Upper lobe of right lung (tissue), 1 donor: ENCODE measurements at regions not wholly inside any gene's neighbourhood (a gene's known extent, or its start where the extent isn't known, plus 50 kb on each side); places are given as distances from the start of the nearest gene placed in this dataset.

Experiments used
- ATAC-seq: fragments of 200-7000 bp; cut with Tn5 transposase; one replicate; pipeline ENCODE4 v1.9.1; 2020; ENCODE audit warnings: mild to moderate bottlenecking, moderate library complexity
- DNase-seq: peaks from one replicate; pipeline ENCODE4 v3.0.0-alpha.2; 2020
- H3K27ac ChIP-seq: fragments of 200-600 bp; one replicate; pipeline ENCODE4 v1.8.0; 2022
- H3K27me3 ChIP-seq: fragments of 200-600 bp; one replicate; pipeline ENCODE4 v1.8.0; 2022; ENCODE audit warnings: mild to moderate bottlenecking
- H3K36me3 ChIP-seq: fragments of 200-600 bp; one replicate; pipeline ENCODE4 v1.8.0; 2022
- H3K4me1 ChIP-seq: fragments of 200-600 bp; one replicate; pipeline ENCODE4 v1.8.0; 2022
- H3K4me3 ChIP-seq: fragments of 200-600 bp; one replicate; pipeline ENCODE4 v1.8.0; 2022; ENCODE audit warnings: mild to moderate bottlenecking
- H3K9me3 ChIP-seq: fragments of 200-600 bp; one replicate; pipeline ENCODE4 v1.8.0; 2022
- intact Hi-C: fragments of 100-400 bp; cut with DNase I; formaldehyde crosslinking; loops from one replicate; pipeline ENCODE4 v1.11.0; 2022
- TF ChIP-seq, protein P1 (sequence below): fragments of 200-600 bp; IDR thresholded peaks from one replicate; pipeline ENCODE4 v1.8.0; 2022; ENCODE audit warnings: antibody characterized with exemption
- donor health status: DM: no; HTN: yes; CAD: no; lungs with severe emphysema.

DNA sequence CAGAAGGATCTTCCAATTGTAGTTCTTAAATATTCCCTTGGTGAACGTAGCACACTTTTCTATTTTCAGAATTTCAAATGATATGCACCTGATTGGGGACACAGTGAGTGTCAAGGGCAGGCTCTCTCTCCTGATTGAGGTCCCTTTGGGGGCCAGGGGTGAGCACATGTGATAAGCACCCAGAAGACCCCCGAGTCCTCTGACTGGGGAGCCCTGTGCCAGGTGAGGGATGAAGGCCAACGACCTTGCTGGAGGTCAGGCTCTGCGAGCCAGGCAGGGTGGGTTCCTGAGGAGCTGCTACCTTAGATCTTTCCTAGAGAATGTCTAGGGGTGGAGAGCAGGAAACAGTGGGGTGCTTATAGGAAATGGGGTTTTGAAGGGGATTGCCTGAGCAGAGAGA, 1253.9 kb downstream of the BRD1 start:
- no peak for DNase-seq
- Histone ChIP-seq H3K9me3 (peaks cover 5% of the 10 kb centered on the region), H3K27ac (no peak overlapping the region), H3K36me3 (no peaks in the 10 kb centered on the region), H3K27me3 (peaks cover 49% of the 10 kb centered on the region), H3K4me3 (no peak overlapping the region), H3K4me1 (no peaks in the 10 kb centered on the region)
- intact Hi-C loops: no loop called here
- TF ChIP-seq, protein P1, sequence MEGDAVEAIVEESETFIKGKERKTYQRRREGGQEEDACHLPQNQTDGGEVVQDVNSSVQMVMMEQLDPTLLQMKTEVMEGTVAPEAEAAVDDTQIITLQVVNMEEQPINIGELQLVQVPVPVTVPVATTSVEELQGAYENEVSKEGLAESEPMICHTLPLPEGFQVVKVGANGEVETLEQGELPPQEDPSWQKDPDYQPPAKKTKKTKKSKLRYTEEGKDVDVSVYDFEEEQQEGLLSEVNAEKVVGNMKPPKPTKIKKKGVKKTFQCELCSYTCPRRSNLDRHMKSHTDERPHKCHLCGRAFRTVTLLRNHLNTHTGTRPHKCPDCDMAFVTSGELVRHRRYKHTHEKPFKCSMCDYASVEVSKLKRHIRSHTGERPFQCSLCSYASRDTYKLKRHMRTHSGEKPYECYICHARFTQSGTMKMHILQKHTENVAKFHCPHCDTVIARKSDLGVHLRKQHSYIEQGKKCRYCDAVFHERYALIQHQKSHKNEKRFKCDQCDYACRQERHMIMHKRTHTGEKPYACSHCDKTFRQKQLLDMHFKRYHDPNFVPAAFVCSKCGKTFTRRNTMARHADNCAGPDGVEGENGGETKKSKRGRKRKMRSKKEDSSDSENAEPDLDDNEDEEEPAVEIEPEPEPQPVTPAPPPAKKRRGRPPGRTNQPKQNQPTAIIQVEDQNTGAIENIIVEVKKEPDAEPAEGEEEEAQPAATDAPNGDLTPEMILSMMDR: no peak
- ATAC-seq: no peak

DNA sequence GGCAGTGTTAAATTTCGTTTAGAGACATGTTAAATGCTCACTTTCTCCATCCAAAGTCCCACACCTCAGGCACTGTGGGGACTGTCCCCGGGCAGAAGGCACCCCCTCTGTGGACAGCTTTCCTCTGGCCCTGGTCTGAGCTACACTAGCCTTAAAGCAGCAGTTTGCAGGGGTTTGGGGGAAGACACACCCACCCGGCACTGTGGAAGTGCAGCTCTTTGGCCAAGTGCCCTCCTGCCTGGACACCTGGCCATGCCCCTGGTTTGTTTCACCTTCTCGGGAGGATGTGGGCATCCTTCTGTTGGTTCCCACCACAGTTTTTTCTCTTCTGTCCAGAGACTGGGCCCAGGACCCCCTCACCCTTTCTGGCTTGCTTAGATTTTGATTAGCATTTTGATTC, 1254.7 kb downstream of the BRD1 start:
- Histone ChIP-seq H3K36me3 (no peaks in the 10 kb centered on the region), H3K27ac (no peak overlapping the region), H3K4me1 (no peaks in the 10 kb centered on the region), H3K27me3 (peaks cover 41% of the 10 kb centered on the region), H3K9me3 (peaks cover 5% of the 10 kb centered on the region), H3K4me3 (no peak overlapping the region)
- TF ChIP-seq, protein P1: no peak
- intact Hi-C loops: no loop called here
- ATAC-seq (no peak), DNase-seq (no peak)

DNA sequence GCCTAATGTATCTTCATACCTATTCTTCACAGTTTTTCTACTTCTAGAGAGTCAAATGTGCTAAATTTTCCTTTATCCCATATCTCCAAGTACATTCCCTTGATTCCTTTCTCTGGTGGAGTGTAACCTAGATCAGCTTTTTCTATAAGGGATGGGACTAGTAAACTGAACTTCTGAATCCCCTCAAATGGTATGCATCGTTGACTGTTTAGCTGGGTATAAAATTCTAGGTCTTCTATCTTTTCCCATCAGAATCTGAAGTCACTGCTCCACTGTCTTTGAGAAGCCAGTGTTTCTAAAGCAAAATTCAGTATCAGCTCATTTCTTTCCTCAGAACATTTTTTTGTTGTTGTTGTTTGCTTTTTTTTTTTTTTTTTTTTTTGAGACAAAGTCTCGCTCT, 1256.8 kb downstream of the BRD1 start:
- no peak for ATAC-seq
- TF ChIP-seq, protein P1: no peak
- Histone ChIP-seq H3K4me1 (no peaks in the 10 kb centered on the region), H3K27me3 (peaks cover 23% of the 10 kb centered on the region), H3K36me3 (no peaks in the 10 kb centered on the region), H3K9me3 (peaks cover 5% of the 10 kb centered on the region), H3K27ac (no peak overlapping the region), H3K4me3 (no peak overlapping the region)
- intact Hi-C loops: no loop called here
- DNase-seq: no peak

DNA sequence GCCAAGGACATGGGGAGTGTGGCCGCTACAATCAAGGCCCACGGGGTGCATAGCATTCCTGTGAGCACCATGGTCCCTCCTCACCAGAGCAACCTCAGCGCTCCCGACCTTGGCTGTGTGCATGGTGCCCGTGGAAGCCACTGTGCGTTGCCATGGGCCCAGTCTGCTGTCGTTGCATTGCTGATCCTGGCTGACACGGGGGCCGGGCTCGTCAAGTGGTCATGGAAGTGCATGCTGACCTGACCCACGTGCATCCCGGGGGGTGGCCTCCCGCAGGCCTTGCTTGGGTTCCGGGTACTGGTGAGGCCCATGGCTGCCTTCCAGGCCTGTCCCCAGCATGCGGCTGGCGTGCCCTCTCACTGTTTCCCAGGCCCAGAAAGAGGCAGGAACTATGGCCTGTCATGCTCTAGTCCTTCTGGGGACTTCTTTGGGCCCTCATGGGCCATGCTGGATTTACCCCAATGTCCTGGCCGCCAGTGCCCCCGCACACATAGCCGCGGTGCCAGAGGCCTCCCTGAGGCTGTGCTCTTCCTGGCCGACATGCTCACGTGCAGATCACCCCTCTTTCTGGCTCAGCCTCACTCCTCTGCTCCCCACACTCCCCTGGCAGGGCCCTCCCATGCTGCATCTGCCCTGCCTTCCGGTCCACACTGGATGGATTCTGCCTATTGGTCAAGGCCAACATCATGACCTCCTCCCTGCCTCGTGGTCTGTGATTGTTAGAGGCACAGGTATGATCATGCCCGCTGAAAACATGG, 1258.0 kb downstream of the BRD1 start:
- Histone ChIP-seq H3K36me3 (no peaks in the 10 kb centered on the region), H3K27ac (no peak overlapping the region), H3K27me3 (peaks cover 18% of the 10 kb centered on the region), H3K4me1 (no peaks in the 10 kb centered on the region), H3K4me3 (no peak overlapping the region), H3K9me3 (peaks cover 5% of the 10 kb centered on the region)
- no peak for ATAC-seq
- DNase-seq: no peak
- intact Hi-C loops: no loop called here
- TF ChIP-seq, protein P1: no peak

DNA sequence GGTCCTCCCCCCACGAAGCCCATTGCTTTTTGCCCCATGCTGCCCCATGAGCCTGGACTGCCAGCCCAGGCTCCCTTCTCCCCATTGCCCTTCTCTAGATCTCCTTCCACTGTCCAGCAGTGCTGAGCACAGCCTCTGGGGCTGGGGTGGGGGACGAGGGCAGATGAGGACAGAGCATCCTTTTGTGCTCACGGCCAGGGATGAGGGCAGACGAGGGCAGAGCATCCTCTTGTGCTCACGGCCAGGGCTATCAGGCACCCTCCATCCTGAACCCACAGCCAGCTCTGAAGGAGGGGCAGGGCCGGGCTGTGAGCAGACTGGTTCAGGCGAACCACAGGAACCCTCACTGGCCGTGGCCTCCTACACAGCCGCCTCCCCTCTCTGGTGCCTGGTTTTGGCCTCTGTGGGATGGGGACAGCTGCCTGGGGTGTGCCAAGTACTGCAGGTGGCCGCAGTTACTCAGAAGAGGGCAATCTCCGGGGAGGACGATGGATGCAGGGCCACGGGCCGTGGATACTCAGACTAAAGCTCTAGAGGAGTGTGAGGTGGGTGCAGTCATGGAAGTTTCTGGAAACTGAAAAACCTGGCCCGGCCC, 1258.8 kb downstream of the BRD1 start:
- Histone ChIP-seq H3K27ac (no peak overlapping the region), H3K4me1 (no peaks in the 10 kb centered on the region), H3K36me3 (no peaks in the 10 kb centered on the region), H3K4me3 (no peak overlapping the region), H3K9me3 (peaks cover 5% of the 10 kb centered on the region), H3K27me3 (peaks cover 10% of the 10 kb centered on the region)
- DNase-seq: no peak
- intact Hi-C loops: no loop called here
- ATAC-seq: no peak
- TF ChIP-seq, protein P1: no peak
